ENCODE measurements at regions not wholly inside any gene's neighbourhood (a gene's known extent, or its start where the extent isn't known, plus 50 kb on each side); places are given as distances from the start of the nearest gene placed in this dataset.

- H3K4me3 ChIP-seq (replicated peaks in 1 of 3) = no peak overlapping the region
- peak; percentile 64 to 68 for DNase-seq
- intact Hi-C loops (cut with DNase I) = no loop called here
- no peaks in the 10 kb centered on the region for H3K27me3 ChIP-seq
- 12 to 14% methylated on average over 6 of the region's 6 CpGs for WGBS, 2 donors
- peaks cover 0 to 7% of the 10 kb centered on the region in 2 donors for H3K4me1 ChIP-seq
- no peak for TF ChIP-seq POLR2A (IDR thresholded peaks at IDR 0.05)
- peak; percentile 85 to 97 (median 92) for TF ChIP-seq CTCF (IDR thresholded peaks at IDR 0.05)
- no peak overlapping the region for H3K27ac ChIP-seq
- no peaks in the 10 kb centered on the region for H3K9me3 ChIP-seq
- no peaks in the 10 kb centered on the region for H3K36me3 ChIP-seq
Measured at GRCh38 chr16:66315210-66315825, 51.2 kb upstream of the CDH5 start.

- H3K27ac ChIP-seq = no peak overlapping the region
Measured at GRCh38 chr16:66311306-66311705, 55.2 kb upstream of the CDH5 start.

GRCh38 chr16:66309215-66309807, 57.2 kb upstream of the CDH5 start:
- Histone ChIP-seq H3K27ac (no peak overlapping the region), H3K27me3 (no peaks in the 10 kb centered on the region), H3K9me3 (no peaks in the 10 kb centered on the region), H3K36me3 (no peaks in the 10 kb centered on the region), H3K4me3 (replicated peaks in 1 of 3) (no peak overlapping the region), H3K4me1 (no peaks in the 10 kb centered on the region)
- intact Hi-C loops (cut with DNase I) = no loop called here
- WGBS, 2 donors = 88 to 89% methylated on average over 15 of the region's 15 CpGs
- no peak for TF ChIP-seq POLR2A (IDR thresholded peaks at IDR 0.05)
- TF ChIP-seq CTCF (IDR thresholded peaks at IDR 0.05) = no peak
- DNase-seq = no peak

More at GRCh38 chr16:66311306-66311705, 55.2 kb upstream of the CDH5 start:
- TF ChIP-seq CTCF (IDR thresholded peaks at IDR 0.05) (no peak), POLR2A (IDR thresholded peaks at IDR 0.05) (no peak)
- Histone ChIP-seq H3K36me3 (no peaks in the 10 kb centered on the region), H3K27me3 (no peaks in the 10 kb centered on the region), H3K9me3 (no peaks in the 10 kb centered on the region), H3K4me3 (replicated peaks in 1 of 3) (no peak overlapping the region), H3K4me1 (peaks cover 0 to 7% of the 10 kb centered on the region in 2 donors)
- intact Hi-C loops (cut with DNase I) = no loop called here
- DNase-seq = no peak

GRCh38 chr16:66308096-66308495, 58.4 kb upstream of the CDH5 start:
- no peak overlapping the region for H3K27ac ChIP-seq
- intact Hi-C loops (cut with DNase I) = no loop called here
- no peak overlapping the region for H3K4me3 ChIP-seq (replicated peaks in 1 of 3)
- H3K27me3 ChIP-seq = no peaks in the 10 kb centered on the region
- WGBS, 2 donors = 90 to 95% methylated on average over 5 of the region's 5 CpGs
- H3K36me3 ChIP-seq = no peaks in the 10 kb centered on the region
- no peak for DNase-seq
- H3K9me3 ChIP-seq = no peaks in the 10 kb centered on the region
- no peaks in the 10 kb centered on the region for H3K4me1 ChIP-seq
- TF ChIP-seq CTCF (IDR thresholded peaks at IDR 0.05) (no peak), POLR2A (IDR thresholded peaks at IDR 0.05) (no peak)

GRCh38 chr16:66306366-66307150, 59.9 kb upstream of the CDH5 start:
- Histone ChIP-seq H3K4me1 (no peaks in the 10 kb centered on the region), H3K27me3 (no peaks in the 10 kb centered on the region), H3K4me3 (replicated peaks in 1 of 3) (no peak overlapping the region), H3K9me3 (no peaks in the 10 kb centered on the region), H3K27ac (no peak overlapping the region), H3K36me3 (no peaks in the 10 kb centered on the region)
- no peak for DNase-seq
- 82% methylated on average over 9 of the region's 9 CpGs for WGBS, 2 donors
- no peak for TF ChIP-seq CTCF (IDR thresholded peaks at IDR 0.05)
- intact Hi-C loops (cut with DNase I) = no loop called here
